HepG2 (cell line): ENCODE measurements at regions not wholly inside any gene's neighbourhood (a gene's known extent, or its start where the extent isn't known, plus 50 kb on each side); places are given as distances from the start of the nearest gene placed in this dataset.
A peak's percentile ranks its signal among the peaks of the same experiment; 100 is the strongest.

Experiments
- ATAC-seq: fragments of 200-7000 bp; cut with Tn5 transposase; 3 replicates; pipeline ENCODE4 v1.9.1; 2020; ENCODE audit warnings: mild to moderate bottlenecking, moderate library complexity
- BruUV-seq: library from RNA; stranded (reverse); fragments of 400-500 nt; replicated peaks from 2 replicates; lab custom pipeline; 2021; lab: Mats Ljungman, UMichigan
- CTCF ChIA-PET: fragments of 300-600 bp; formaldehyde crosslinking; extraction: SDS; loops from one replicate; lab custom pipeline; 2021; ENCODE audit warnings: low total read pairs, inconsistent platforms, low intra/inter-chr PET ratio; lab: Yijun Ruan, JAX
- POLR2A ChIA-PET: fragments of 350-600 bp; sonication (Branson Sonifier 250); formaldehyde crosslinking; loops from one replicate; lab custom pipeline; 2020; ENCODE audit warnings: antibody characterized with exemption, inconsistent platforms; lab: Yijun Ruan, JAX
- DNase-seq: peaks from one replicate; pipeline ENCODE4 v3.0.0-alpha.2; 2015; ENCODE audit warnings: low spot score
- FAIRE-seq: peaks from 3 replicates; lab custom pipeline; 2011; peaks lifted over from hg19 to GRCh38; lab: Jason Lieb, UNC
- H2AFZ ChIP-seq: one replicate; pipeline ENCODE4 v1.6.1; 2011; ENCODE audit warnings: low read length, inconsistent platforms
- H3K27ac ChIP-seq: fragments of 300-600 bp; 3 replicates; pipeline ENCODE4 v1.8.0; 2011; ENCODE audit warnings: mixed run types, mild to moderate bottlenecking, mixed read lengths, low read length, inconsistent platforms; ENCODE audit not compliant: insufficient read depth; ENCODE audit errors: extremely low read length
- H3K27me3 ChIP-seq, 2 experiments: fragments of 200-600 bp in 1 of 2; 2 replicates in 1 of 2; 3 replicates in 1 of 2; pipeline versions ENCODE4 v1.6.0 to v1.8.0; 2011; ENCODE audit warnings: low read length in 2 of 2, mild to moderate bottlenecking in 2 of 2, moderate library complexity in 2 of 2, inconsistent platforms in 1 of 2; ENCODE audit not compliant: insufficient read depth in 2 of 2, control insufficient read depth in 1 of 2
- H3K36me3 ChIP-seq, 2 experiments: fragments of 200-600 bp in 1 of 2; replicated peaks in 1 of 2; 2 replicates in 1 of 2; 3 replicates in 1 of 2; pipeline versions ENCODE4 v1.5.1 to v1.8.0; 2011; ENCODE audit warnings: low read length in 2 of 2, inconsistent platforms in 1 of 2; ENCODE audit not compliant: insufficient read depth in 2 of 2, control insufficient read depth in 1 of 2
- H3K4me1 ChIP-seq: 2 replicates; pipeline ENCODE4 v1.5.1; 2012; ENCODE audit warnings: low read length, inconsistent platforms; ENCODE audit not compliant: insufficient read depth
- H3K4me2 ChIP-seq: 2 replicates; pipeline ENCODE4 v1.6.0; 2011; ENCODE audit warnings: low read depth, low read length, inconsistent platforms
- H3K4me3 ChIP-seq, 3 experiments: fragments of 200-600 bp in 1 of 3; sonication (generic), shearing (Covaris generic) in 1 of 3; replicated peaks in 1 of 3; 2 replicates each; pipeline ENCODE4 v1.5.1; 2011 to 2016; ENCODE audit warnings: low read length in 3 of 3, inconsistent platforms in 2 of 3, low read depth in 2 of 3, mild to moderate bottlenecking in 2 of 3, control low read depth in 1 of 3, mixed read lengths in 1 of 3; ENCODE audit not compliant: insufficient read depth in 1 of 3
- H3K79me2 ChIP-seq: one replicate; pipeline ENCODE4 v1.6.1; 2011; ENCODE audit warnings: low read length, inconsistent platforms; ENCODE audit not compliant: insufficient read depth
- H3K9ac ChIP-seq: 2 replicates; pipeline ENCODE4 v1.6.0; 2011; ENCODE audit warnings: mild to moderate bottlenecking, low read depth, low read length, inconsistent platforms; ENCODE audit not compliant: insufficient read depth
- H3K9me3 ChIP-seq: 2 replicates; pipeline ENCODE4 v1.5.1; 2012; ENCODE audit warnings: mild to moderate bottlenecking, low read length
- H4K20me1 ChIP-seq: 2 replicates; pipeline ENCODE4 v1.6.0; 2011; ENCODE audit warnings: inconsistent platforms, mild to moderate bottlenecking, low read length, moderate library complexity; ENCODE audit not compliant: insufficient read depth
- DNMT1 ChIP-seq: sonication (generic); formaldehyde crosslinking; IDR thresholded peaks from 2 replicates; pipeline ENCODE4 v1.5.1; 2020; ENCODE audit warnings: mild to moderate bottlenecking, missing genetic modification reagents
- STAG1 ChIP-seq: sonication (generic); formaldehyde crosslinking; IDR thresholded peaks from 2 replicates; pipeline ENCODE4 v1.4.0; 2020; ENCODE audit warnings: missing genetic modification reagents
- ZMAT5 ChIP-seq: sonication (generic); formaldehyde crosslinking; IDR thresholded peaks from 2 replicates; pipeline ENCODE4 v1.5.0; 2020; ENCODE audit warnings: mild to moderate bottlenecking, low read depth, missing genetic modification reagents, borderline replicate concordance
- ZNF234 ChIP-seq: sonication (generic); formaldehyde crosslinking; conservative IDR thresholded peaks from 2 replicates; pipeline ENCODE4 v1.5.1; 2020; ENCODE audit warnings: mild to moderate bottlenecking, missing genetic modification reagents
- ZNF280B ChIP-seq: sonication (generic); formaldehyde crosslinking; IDR thresholded peaks from 2 replicates; pipeline ENCODE4 v1.5.0; 2020; ENCODE audit warnings: missing genetic modification reagents, mild to moderate bottlenecking, borderline replicate concordance
- ZNF326 ChIP-seq: sonication (generic); formaldehyde crosslinking; IDR thresholded peaks from 2 replicates; pipeline ENCODE4 v1.4.0; 2020; ENCODE audit warnings: missing genetic modification reagents, borderline replicate concordance
- ZNF468 ChIP-seq: sonication (generic); formaldehyde crosslinking; IDR thresholded peaks from 2 replicates; pipeline ENCODE4 v1.8.0; 2022; ENCODE audit warnings: mild to moderate bottlenecking, moderate library complexity, missing genetic modification reagents
- ZNF547 ChIP-seq: sonication (generic); formaldehyde crosslinking; IDR thresholded peaks from 2 replicates; pipeline ENCODE4 v1.5.1; 2020; ENCODE audit warnings: mild to moderate bottlenecking, missing genetic modification reagents
- WGBS: methylation state at CpG from one replicate; pipeline ENCODE4 v1.1.6; 2017; ENCODE audit warnings: low lambda C conversion rate; 5-methylcytosine and 5-hydroxymethylcytosine counted together
- in situ Hi-C: cut with HindIII; loops from 2 replicates; pipeline ENCODE4 v1.10.0; 2017; ENCODE audit warnings: low pct_unique_long_range_greater_than_20kb; ENCODE audit not compliant: extremely low pct_ligation_motif_present
- intact Hi-C: fragments of 100-400 bp; cut with micrococcal nuclease; formaldehyde crosslinking; loops from one replicate; pipeline ENCODE4 v1.10.0; 2022; ENCODE audit not compliant: unreplicated experiment
- TF ChIP-seq, protein P1 (sequence below): sonication (generic); formaldehyde crosslinking; IDR thresholded peaks from 2 replicates; pipeline ENCODE4 v1.5.0; 2020; ENCODE audit warnings: mild to moderate bottlenecking, missing genetic modification reagents, moderate library complexity
- TF ChIP-seq, protein P2 (sequence below): IDR thresholded peaks from 2 replicates; pipeline ENCODE4 v1.6.1; 2016; ENCODE audit warnings: missing compliant biosample characterization, missing genetic modification reagents, borderline replicate concordance

- no peaks in the 10 kb centered on the region for H3K27me3 ChIP-seq
- ATAC-seq, result no peak
- no peak for DNase-seq
- no peaks in the 10 kb centered on the region for H3K9me3 ChIP-seq
- BruUV-seq, result no TSS peak
- H3K36me3 ChIP-seq, result no peaks in the 10 kb centered on the region
- peaks cover 31% of the 10 kb centered on the region for H3K4me1 ChIP-seq
- no peak overlapping the region for H3K4me3 ChIP-seq
- 88% methylated on average over 10 of the region's 10 CpGs for WGBS
- H3K4me2 ChIP-seq, result no peak overlapping the region
- H3K9ac ChIP-seq, result no peak overlapping the region
- H3K79me2 ChIP-seq, result no peaks in the 10 kb centered on the region
- H4K20me1 ChIP-seq, result no peaks in the 10 kb centered on the region
- FAIRE-seq, result no peak
- TF ChIP-seq ZNF468 (CRISPR knock-in tag), result no peak
- H3K27ac ChIP-seq, result no peak overlapping the region
- CTCF ChIA-PET, result no interaction called here
- no peak overlapping the region for H2AFZ ChIP-seq
- intact Hi-C loops (loop anchor here (2.0 to 10.0 kb wide), 2 partner anchors 27 to 1141 kb away; no protein-coding TSS in a partner anchor), in situ Hi-C loops (loop anchor here (5.0 kb wide), 1 partner anchor 239 kb away; no protein-coding TSS in a partner anchor)
- POLR2A ChIA-PET, result interaction anchor here (2.2 kb wide), 1 partner anchor 27 kb away, joined by 6 read pairs; no protein-coding TSS in a partner anchor
These were observed 61.8 kb upstream of the TIAM2 start for GRCh38 chr6:154933181-154933827.

DNA sequence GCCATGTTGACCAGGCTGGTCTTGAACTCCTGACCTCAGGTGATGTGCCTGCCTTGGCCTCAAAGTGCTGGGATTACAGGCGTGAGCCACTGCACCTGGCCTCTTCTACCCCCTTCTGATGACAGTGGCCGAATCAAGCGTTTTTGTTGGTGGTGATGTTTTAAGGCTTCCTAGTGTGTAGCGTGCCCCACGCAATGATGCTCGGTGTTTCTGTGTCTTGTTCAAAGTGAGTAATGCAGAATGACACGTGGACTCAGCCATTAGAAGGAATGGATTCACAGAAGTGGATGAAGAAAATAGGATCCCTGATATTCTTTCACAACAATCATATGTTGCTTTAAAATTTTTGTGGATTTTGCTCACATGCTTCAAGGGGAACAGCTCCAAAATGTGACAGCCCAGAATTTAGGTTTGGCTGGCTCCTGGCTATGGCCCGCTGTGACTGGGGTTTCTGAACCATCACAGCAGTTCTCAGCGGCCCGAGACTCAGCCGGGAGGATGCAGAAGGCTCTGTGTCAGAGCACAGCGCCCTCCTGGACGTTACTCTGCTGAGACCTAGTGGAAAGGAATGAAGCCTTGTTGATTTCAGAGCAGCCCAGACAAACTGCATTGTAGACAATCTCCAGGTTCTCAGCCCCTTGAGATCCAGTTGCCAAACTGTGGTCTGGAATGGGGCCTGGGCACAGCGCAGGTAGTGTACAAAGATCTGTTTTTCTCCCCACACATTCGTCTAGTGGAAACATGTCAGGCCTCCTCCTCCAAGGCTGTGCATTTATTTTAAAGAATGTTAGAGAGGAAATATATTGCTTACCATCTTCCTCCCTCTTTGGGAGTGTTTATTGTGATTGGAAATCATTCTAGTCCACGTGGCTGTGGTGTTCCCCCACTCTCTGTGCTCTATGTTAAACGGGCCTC, 57.6 kb upstream of the TIAM2 start:
- Histone ChIP-seq H3K79me2 (no peaks in the 10 kb centered on the region), H2AFZ (no peak overlapping the region), H3K4me2 (peak overlapping the region; percentile 19; the same call in 1 of the 2 replicates), H3K4me1 (peaks cover 20% of the 10 kb centered on the region), H3K36me3 (no peaks in the 10 kb centered on the region), H3K9me3 (no peaks in the 10 kb centered on the region), H3K27ac (no peak overlapping the region), H3K9ac (no peak overlapping the region), H3K4me3 (no peak overlapping the region), H4K20me1 (no peaks in the 10 kb centered on the region), H3K27me3 (no peaks in the 10 kb centered on the region)
- intact Hi-C loops, result loop anchor here (10.0 kb wide), 1 partner anchor 1137 kb away; no protein-coding TSS in a partner anchor
- FAIRE-seq (no peak), ATAC-seq (peak; percentile 75), DNase-seq (no peak)
- WGBS, result 64% methylated on average over 17 of the region's 17 CpGs
- BruUV-seq, result no TSS peak
- POLR2A ChIA-PET, result no interaction called here
- in situ Hi-C loops, result no loop called here
- CTCF ChIA-PET, result no interaction called here
- 0 out of 2 replicates have a peak, but pooled peaks have one; percentile 7 for TF ChIP-seq STAG1
- no peak for TF ChIP-seq ZMAT5 (CRISPR knock-in tag)
- TF ChIP-seq, protein P1, sequence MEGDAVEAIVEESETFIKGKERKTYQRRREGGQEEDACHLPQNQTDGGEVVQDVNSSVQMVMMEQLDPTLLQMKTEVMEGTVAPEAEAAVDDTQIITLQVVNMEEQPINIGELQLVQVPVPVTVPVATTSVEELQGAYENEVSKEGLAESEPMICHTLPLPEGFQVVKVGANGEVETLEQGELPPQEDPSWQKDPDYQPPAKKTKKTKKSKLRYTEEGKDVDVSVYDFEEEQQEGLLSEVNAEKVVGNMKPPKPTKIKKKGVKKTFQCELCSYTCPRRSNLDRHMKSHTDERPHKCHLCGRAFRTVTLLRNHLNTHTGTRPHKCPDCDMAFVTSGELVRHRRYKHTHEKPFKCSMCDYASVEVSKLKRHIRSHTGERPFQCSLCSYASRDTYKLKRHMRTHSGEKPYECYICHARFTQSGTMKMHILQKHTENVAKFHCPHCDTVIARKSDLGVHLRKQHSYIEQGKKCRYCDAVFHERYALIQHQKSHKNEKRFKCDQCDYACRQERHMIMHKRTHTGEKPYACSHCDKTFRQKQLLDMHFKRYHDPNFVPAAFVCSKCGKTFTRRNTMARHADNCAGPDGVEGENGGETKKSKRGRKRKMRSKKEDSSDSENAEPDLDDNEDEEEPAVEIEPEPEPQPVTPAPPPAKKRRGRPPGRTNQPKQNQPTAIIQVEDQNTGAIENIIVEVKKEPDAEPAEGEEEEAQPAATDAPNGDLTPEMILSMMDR (CRISPR knock-in tag), result peak; percentile 30; the same call in 1 of the 2 replicates
- no peak for TF ChIP-seq DNMT1 (CRISPR knock-in tag)
- TF ChIP-seq ZNF547 (CRISPR knock-in tag), result no peak
- TF ChIP-seq, protein P2, sequence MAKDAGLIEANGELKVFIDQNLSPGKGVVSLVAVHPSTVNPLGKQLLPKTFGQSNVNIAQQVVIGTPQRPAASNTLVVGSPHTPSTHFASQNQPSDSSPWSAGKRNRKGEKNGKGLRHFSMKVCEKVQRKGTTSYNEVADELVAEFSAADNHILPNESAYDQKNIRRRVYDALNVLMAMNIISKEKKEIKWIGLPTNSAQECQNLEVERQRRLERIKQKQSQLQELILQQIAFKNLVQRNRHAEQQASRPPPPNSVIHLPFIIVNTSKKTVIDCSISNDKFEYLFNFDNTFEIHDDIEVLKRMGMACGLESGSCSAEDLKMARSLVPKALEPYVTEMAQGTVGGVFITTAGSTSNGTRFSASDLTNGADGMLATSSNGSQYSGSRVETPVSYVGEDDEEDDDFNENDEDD (CRISPR knock-in tag), result no peak
- TF ChIP-seq ZNF326, result no peak
- TF ChIP-seq ZNF234 (CRISPR knock-in tag), result no peak
- TF ChIP-seq ZNF280B (CRISPR knock-in tag), result no peak
